LNCAP (cell line): ENCODE measurements at regions not wholly inside any gene's neighbourhood (a gene's known extent, or its start where the extent isn't known, plus 50 kb on each side); places are given as distances from the start of the nearest gene placed in this dataset.

Source experiments
- CTCF ChIP-seq: fragments of 450-650 bp; IDR thresholded peaks from 2 replicates; pipeline ENCODE4 v1.5.1; 2017; ENCODE audit warnings: mild to moderate bottlenecking

- peak; percentile 83 for TF ChIP-seq CTCF
Measured at GRCh38 chr7:19491821-19492452, 216.9 kb downstream of the POLR1F start.

GRCh38 chr7:19491371-19491770 lies 217.5 kb downstream of the POLR1F start:
- TF ChIP-seq CTCF, result no peak

GRCh38 chr7:19489162-19489820 lies 219.5 kb downstream of the POLR1F start:
- TF ChIP-seq CTCF, result no peak

- TF ChIP-seq CTCF, result no peak
Measured at GRCh38 chr7:19488056-19488455, 220.8 kb downstream of the POLR1F start.

GRCh38 chr7:19482628-19483027 lies 226.2 kb downstream of the POLR1F start:
- no peak for TF ChIP-seq CTCF

- no peak for TF ChIP-seq CTCF
Measured at GRCh38 chr7:19480383-19480782, 228.5 kb downstream of the POLR1F start.

- no peak for TF ChIP-seq CTCF
Measured at GRCh38 chr7:19470031-19470430, 238.8 kb downstream of the POLR1F start.
